Thyroid gland (tissue), 4 donors: ENCODE measurements at regions not wholly inside any gene's neighbourhood (a gene's known extent, or its start where the extent isn't known, plus 50 kb on each side); places are given as distances from the start of the nearest gene placed in this dataset.

Source experiments
- POLR2A ChIP-seq, 2 donors: fragments of 450-650 bp; IDR thresholded peaks; one replicate each; pipeline ENCODE4 v1.6.1; 2017; ENCODE audit warnings: antibody characterized with exemption in 2 of 2, mild to moderate bottlenecking in 2 of 2, moderate library complexity in 1 of 2
- TF ChIP-seq, protein P1 (sequence below), 6 experiments: fragments of 200-600 bp in 3 of 6; fragments of 450-650 bp in 3 of 6; sonication (generic) in 3 of 6; IDR thresholded peaks; one replicate each; pipeline ENCODE4 v1.5.1; 2016 to 2019; ENCODE audit warnings: antibody characterized with exemption in 6 of 6, mild to moderate bottlenecking in 2 of 6, inconsistent platforms in 1 of 6, moderate library complexity in 1 of 6

DNA sequence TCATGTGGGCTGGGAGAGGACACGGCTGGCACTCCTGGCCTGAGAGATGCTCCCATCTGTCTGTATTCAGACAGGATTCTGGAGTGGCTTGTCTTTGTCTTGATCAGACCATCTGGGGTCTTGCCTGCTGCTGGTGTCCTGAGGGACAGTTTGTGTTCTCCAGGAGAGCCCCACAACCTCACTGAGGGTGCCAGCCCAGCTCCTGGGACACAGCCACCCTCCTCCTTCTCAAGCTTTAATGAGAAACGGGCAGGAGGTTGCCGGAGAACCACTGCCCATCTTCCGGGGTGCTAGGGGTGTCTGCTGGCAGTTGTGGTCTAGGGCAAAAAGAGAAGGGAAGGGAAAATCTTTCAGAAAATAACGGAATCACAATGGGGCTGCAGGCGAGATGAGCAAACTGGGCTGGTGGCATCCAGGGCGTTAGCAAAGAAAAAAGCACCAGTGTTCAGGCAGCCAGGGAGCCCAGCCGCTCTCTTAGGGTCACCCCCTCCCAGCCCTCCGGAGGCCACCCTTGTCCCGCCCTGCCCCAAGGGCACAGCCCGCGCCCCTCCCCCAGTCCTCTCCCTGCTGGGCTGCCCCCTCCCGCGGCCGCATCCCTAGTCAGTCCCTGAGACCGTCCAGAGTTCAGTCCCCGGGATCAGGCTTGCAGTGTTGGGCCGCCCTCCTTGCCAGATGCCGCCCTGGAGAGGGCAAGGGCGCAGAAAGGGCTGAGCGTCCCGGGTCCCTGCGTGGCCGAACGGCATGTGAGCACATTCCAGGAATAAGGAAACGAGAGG, 824.7 kb downstream of the KCNJ18 start:
- no peak for TF ChIP-seq POLR2A (IDR thresholded peaks at IDR 0.05)
- TF ChIP-seq, protein P1, sequence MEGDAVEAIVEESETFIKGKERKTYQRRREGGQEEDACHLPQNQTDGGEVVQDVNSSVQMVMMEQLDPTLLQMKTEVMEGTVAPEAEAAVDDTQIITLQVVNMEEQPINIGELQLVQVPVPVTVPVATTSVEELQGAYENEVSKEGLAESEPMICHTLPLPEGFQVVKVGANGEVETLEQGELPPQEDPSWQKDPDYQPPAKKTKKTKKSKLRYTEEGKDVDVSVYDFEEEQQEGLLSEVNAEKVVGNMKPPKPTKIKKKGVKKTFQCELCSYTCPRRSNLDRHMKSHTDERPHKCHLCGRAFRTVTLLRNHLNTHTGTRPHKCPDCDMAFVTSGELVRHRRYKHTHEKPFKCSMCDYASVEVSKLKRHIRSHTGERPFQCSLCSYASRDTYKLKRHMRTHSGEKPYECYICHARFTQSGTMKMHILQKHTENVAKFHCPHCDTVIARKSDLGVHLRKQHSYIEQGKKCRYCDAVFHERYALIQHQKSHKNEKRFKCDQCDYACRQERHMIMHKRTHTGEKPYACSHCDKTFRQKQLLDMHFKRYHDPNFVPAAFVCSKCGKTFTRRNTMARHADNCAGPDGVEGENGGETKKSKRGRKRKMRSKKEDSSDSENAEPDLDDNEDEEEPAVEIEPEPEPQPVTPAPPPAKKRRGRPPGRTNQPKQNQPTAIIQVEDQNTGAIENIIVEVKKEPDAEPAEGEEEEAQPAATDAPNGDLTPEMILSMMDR (IDR thresholded peaks at IDR 0.05): no peak
